NCI-H524 treated with DMSO at 0.1 percent for 48 hours (cell line): ENCODE measurements at regions not wholly inside any gene's neighbourhood (a gene's known extent, or its start where the extent isn't known, plus 50 kb on each side); places are given as distances from the start of the nearest gene placed in this dataset.

Source experiments
- DNase-seq: peaks from one replicate; lab custom pipeline; 2025; lab: John Stamatoyannopoulos, UW

DNA sequence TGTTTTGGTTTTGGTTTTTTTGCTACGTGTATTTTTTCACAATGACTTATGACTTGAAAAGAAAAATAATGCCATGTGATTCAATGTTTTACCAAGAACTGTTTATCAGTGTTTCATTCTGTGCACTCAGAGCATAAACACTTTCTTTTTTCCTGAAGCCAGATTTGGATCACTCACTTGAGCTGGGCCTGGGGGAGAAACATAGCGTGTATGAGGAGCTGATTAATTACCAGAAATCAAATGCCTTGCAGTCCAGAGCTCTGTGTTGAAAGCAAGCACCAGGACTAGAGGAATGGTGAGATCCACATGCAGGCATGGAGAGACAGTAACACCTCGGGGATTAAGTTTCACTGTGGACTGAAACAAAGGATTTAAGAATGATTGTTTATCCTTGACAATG, 642.1 kb upstream of the ADGRL2 start:
- DNase-seq, result no peak

DNA sequence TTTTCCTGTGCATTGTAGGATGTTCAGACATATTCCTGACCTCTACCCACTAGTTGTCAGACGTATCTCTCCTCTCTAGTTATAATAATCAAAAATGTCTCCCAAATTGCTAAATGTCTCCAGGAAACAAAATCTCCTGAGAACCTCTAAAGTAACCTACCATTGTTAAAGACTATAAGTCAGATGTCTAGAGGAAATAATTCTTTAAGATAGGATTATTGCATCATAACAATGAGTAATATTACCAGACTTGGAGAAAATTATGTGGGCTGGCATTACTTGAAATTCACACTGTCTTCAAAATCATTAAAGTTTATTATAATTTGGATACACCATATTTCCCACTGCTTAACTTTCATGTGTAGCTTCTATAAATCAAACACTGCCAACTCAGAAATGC, 643.0 kb upstream of the ADGRL2 start:
- no peak for DNase-seq

DNA sequence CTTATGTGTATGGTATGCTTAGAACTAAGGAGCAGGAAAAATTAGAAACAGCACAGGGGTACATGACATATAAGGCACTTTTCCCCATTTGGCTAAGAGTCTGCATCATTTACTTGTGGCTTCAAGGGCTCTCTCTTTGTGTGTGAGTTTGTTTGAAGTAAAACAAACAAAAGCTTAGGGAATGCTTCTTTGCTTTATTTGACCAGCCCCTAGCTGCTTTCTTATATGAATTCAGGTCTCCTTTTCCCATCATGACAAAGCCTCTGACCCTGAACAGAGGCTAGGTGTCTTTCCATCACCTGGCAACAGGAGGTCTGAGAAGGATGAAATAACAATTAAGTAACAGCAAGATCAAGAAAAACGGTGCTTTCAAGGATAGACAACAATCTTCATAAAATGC, 643.8 kb upstream of the ADGRL2 start:
- DNase-seq, result no peak

- DNase-seq, result no peak
These were observed 645.6 kb upstream of the ADGRL2 start for GRCh38 chr1:81155131-81155530.

DNA sequence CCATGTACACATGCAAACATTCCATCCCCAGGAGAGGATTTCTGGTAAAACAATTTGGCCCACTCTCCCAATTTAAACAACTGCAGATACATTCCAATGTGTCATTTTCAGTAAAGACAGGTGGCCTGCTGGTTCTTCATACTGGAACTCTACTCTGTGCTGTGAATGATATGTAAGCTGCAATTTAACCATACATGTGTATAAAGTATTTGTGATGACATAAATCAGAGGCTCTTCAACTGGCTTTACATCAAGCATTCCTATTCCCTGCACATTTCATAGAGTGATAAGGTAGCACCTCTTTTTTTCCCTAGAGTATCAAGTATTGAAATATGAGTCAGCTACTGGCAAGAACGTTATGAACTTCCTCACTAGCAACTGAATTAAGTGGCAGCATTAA, 649.5 kb upstream of the ADGRL2 start:
- DNase-seq, result no peak

DNA sequence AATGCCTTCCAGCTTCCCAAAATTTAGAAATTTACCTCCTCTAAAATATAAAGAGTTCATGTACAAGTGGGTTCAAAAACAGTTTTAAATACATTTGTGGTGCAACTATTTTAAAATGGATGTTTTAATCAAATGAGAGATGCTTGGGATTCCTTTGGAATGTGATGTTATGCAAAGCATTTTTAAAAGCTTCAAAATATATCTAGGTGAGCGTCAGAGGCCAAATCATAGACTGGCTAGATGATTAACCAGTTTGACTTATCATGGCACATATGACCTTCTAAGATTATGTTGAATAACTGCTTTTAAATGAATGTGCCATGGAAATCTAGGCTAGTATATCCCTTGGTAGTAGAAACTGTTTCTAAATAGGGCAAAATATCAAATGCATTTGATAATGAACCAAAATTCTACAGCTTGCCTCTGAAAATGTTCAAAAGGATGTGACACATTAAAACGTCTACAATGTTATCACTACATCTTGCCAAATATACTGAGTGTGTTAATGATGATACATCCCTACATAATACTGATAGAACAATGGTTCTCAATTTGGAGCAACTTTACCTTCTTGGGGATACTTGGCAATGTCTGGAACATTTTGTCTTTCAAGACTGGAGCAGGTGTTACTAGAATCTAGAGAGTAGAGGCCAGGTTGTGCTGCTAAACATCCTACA, 650.9 kb upstream of the ADGRL2 start:
- DNase-seq, result no peak

DNA sequence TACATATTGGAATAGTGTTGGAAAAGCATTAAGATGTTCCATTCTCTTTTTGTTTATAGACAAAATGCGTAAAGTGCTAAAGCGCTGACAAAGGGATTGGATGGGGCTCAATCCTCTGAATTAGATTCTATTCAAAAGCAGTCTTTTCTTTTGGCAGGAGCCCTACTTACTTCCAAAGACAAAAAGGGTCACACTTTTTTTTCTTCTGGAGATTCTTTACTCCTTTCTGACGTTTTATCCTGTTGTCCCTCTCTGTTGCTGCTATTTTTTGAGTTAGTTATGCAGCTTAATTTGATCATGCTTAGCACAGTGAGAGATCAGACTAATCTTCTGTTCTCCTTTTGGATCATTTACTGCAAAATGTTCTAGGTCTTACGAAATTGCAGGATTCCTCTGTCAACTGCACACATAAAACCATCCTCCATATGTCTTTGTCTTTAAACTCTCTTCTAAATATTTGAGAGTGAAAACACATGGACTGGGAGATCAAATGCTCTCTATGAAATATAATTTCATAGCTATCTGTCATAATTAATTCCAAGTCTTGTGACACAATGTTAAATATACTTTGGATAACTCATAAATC, 656.4 kb upstream of the ADGRL2 start:
- no peak for DNase-seq

DNA sequence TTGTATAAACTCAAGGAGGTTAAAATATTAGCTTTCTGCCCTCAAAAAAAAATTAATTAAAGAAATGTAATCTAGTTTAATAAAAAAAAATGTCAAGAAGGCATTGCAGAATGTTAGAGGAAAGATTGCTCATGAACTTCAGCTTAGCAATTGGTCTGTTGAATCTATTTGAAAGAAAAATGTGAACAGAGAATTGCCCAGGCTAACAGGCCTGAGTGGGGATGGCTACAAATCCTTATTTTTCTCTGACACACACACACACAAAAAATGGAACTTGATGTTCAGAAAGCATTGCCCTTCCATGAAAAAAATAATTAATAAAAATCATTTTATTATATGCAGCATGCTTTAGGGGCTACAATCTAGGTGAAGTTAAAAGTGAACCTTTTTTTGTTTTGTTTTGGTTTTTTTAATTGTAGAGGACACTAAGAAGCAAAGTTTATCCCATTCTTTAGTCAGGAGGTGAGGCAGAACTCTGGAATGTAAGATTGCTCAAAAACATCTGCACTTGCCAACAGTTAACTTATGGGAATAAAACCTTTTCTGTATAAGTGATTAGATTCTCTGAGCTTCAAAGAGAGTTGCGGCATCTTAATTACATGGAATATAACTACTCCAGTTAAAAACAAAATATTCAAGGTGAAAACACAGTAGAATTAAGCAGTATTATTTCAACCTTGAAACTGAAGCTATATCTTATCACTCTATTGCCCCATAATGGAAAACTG, 658.5 kb upstream of the ADGRL2 start:
- DNase-seq, result no peak

GRCh38 chr1:81135524-81135923, 665.2 kb upstream of the ADGRL2 start:
- no peak for DNase-seq

- no peak for DNase-seq
These were observed 671.0 kb upstream of the ADGRL2 start for GRCh38 chr1:81129776-81130175.

DNA sequence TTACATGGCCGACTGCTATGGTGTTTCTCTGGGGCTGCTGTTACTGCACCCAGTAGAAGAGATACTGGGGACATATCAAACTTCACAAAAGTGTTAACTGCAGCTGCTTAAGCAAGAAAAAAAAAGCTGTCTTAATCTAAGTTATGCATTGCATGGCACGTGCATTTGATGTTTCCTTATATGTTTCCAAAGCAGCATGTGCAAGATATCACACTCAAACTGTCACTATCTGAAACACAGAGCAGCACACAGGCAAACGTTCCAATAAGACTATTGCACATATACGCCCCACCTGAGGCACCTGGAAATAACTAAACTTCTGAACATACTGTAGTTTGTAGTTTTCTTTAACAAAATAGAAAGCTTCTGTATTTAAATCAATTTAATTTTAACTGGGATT, 671.4 kb upstream of the ADGRL2 start:
- no peak for DNase-seq

DNA sequence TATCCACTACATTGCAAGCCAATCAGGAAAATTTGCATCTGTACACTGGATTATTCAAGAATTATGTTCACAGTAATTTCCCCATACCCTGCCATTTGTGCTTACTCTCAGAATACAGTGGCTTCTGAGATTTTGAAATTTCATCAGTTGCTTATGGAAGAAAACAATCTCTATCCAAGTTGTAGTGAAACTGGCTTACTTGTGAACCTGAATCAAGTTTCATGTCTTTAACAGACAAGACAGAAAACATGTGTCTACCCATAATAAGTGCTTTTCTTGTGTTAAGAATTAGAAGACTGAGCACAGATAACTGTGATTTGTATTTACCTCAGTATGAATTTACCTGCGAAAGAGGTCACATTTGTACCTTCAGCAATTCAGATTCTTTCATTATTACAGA, 672.7 kb upstream of the ADGRL2 start:
- no peak for DNase-seq

DNA sequence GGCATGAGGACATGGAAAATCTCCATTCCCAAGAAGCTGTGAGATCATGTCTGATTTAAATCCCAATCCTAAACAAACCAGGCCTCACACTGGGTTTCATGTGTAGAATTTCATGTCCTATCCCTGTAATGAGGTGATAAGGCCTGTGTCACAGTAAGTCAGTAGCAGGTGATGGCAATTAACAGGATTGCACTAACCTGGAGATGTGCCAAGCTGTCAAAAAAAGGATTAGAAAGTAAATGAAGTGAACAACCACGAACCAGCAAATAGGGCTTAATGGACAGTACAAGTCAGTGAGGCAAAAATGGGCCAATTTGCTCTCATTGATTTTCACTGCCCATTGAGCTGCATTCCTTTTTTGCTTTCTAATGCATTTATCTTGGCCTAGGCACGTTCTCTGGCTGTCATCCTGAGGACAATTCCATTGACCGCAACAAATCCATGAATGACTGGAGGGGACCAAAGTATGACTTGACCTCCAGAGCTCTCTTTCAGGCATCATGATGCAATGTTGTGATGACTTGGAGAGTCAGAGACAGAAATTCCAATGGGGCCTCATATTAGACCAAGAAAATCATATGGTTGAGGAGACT, 673.6 kb upstream of the ADGRL2 start:
- peak; percentile 7 for DNase-seq

GRCh38 chr1:81125672-81126071, 675.1 kb upstream of the ADGRL2 start:
- no peak for DNase-seq

DNA sequence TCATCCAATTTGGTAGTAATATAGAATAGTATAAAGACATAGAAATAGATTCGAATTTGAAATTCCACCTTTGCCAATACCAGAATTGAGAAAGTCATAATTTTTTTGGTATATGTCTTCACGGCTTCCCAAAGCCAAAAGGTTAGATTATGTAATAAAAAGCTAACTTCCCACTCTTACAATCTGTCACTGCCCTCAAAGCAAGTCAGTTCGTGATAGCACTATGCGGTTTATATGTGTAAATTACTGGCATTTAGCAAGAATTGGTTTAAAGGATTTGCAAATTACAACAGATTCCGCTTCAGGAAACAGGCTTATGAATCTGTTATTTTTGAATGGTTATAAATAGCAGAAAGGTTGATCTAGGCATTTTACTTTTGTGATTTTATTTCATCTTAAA, 679.4 kb upstream of the ADGRL2 start:
- no peak for DNase-seq

- DNase-seq, result no peak
These were observed 681.4 kb upstream of the ADGRL2 start for GRCh38 chr1:81119319-81119718.

DNA sequence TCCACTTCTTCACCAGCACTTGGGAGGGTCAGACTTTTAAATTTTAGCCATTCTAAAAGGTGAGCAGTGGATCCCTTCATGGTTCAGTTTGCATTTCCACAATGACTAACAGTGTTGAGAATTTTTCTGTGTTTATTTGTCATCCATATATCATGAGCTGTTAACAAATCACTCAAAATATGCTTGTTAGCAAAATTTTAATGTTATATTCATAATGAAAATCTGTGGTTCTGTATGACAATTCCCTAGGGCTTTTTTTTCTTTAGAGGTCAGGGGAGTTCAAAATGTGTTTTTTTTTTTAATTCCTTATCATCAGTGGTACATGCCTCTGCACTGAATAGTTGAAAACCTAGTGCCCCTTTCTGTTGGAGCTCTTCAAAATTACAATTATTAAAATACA, 682.2 kb upstream of the ADGRL2 start:
- no peak for DNase-seq

DNA sequence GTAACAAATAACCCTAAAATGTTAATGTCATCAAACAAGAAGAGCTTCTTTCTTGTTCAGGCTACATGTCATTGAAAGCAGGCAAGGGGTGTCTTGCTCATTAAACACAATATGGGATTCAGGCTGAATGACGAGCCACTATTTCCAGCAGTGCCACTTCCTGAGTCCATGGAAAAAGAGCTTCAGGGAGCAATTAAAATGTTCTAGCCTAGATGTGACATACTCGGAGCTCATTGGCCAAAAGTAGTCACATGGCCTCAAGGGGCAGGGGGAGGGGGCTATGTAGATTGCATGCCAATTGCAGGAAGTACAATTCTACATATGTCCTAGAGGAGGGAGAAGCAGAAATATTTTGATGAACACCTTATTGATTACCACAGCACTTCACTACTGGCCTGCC, 685.3 kb upstream of the ADGRL2 start:
- DNase-seq, result no peak

DNA sequence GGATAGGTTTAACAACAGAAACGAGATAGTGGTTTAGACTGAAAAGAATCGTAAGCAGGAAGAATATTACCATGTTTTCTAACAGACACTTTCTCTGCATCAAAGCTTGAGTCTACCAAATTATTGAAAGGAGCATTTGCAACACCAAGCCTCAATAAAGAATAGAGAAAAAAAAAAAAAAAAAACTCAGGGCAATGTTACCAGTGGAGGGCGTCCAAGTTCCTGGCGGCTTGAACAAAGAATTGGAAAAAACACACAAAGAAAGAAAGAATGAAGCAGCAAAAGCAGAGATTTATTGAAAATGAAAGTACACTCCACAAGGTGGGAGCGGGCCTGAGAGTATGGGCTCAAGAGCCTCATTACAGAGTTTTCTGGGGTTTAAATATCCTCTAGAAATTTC, 686.5 kb upstream of the ADGRL2 start:
- DNase-seq, result no peak

GRCh38 chr1:81113688-81114087, 687.0 kb upstream of the ADGRL2 start:
- DNase-seq, result no peak

DNA sequence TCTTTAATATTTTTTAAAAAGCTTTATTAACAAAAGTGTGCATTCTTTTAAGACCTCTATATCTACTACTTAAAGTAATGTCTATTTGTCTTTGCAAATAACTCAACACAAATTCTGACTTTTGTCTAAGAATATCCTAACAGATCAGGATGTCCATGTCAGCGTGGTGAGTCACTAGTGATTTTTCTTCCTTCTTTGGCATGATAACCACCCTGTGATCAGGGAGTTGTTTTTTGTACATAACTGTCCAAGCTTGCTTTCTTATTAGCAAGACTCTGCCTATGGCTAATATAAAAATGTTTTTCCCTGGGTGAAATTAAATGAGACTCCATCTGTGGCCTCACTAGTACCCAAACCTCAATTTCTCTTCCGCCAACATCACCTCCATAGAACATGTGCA, 688.9 kb upstream of the ADGRL2 start:
- no peak for DNase-seq

DNA sequence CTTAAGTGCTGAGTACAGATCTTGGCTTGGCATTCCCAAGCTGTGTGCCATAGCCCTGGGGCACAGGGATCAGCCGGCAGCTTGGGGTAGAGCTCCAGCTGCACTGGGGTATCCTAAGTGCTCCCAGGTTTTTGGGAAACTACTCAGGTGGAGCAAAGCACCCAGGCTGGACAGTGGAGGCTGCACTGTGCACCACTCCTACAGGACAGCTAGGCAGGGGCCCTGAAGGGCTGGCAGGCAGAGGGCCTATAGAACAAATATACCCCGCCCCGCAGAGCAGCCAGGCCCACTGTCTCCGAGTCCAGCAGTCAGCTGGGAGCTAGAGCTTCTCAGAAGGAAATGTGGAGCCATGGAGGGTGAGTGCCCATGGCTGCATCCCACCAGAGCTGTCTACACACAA, 691.7 kb upstream of the ADGRL2 start:
- DNase-seq, result no peak

DNA sequence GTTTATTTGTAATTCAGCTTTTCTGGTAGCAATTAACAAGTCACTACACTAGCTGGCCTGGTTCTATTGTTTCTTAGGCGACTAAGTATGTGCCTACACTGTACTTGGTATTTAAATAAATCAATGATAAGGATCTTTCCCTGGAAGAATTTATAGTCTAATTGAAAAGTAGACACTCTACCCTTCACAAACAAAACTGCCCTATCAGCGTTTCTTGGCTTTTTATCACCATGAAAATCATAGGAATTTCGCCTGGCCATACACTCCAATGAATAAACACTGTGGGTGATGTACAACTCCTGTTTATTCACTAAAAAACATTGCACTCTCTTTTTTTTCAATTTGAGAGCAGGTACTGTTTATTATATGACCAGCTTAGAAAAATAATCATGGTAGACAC, 702.9 kb upstream of the ADGRL2 start:
- DNase-seq, result no peak
